WTC11 (cell line): ENCODE measurements at regions not wholly inside any gene's neighbourhood (a gene's known extent, or its start where the extent isn't known, plus 50 kb on each side); places are given as distances from the start of the nearest gene placed in this dataset.

Experiments
- CTCF ChIP-seq: fragments of 200-600 bp; IDR thresholded peaks from 2 replicates; pipeline ENCODE4 v1.8.0; 2022; ENCODE audit warnings: antibody characterized with exemption
- JUN ChIP-seq: sonication (generic); formaldehyde crosslinking; IDR thresholded peaks from 2 replicates; pipeline ENCODE4 v1.8.0; 2023; ENCODE audit warnings: mild to moderate bottlenecking, missing genetic modification reagents

GRCh38 chr20:58154113-58154512 is 74.3 kb downstream of the ANKRD60 start:
- TF ChIP-seq CTCF, result no peak
- TF ChIP-seq JUN (CRISPR knock-in tag), result no peak
